MM.1S (cell line): ENCODE measurements at regions not wholly inside any gene's neighbourhood (a gene's known extent, or its start where the extent isn't known, plus 50 kb on each side); places are given as distances from the start of the nearest gene placed in this dataset.
A peak's percentile ranks its signal among the peaks of the same experiment; 100 is the strongest.

Experiments used
- DNase-seq: peaks from one replicate; pipeline ENCODE4 v3.0.0-alpha.2; 2015
- H2AFZ ChIP-seq: fragments of 300-600 bp; sonication (generic); 2 replicates; pipeline ENCODE4 v1.6.0; 2016; ENCODE audit warnings: antibody characterized with exemption, low read length
- H3F3A ChIP-seq: fragments of 300-600 bp; sonication (generic); 2 replicates; pipeline ENCODE4 v1.6.1; 2016; ENCODE audit warnings: mild to moderate bottlenecking, antibody characterized with exemption, low read length, moderate library complexity, mixed read lengths; ENCODE audit not compliant: insufficient read depth
- H3K27ac ChIP-seq: fragments of 300-600 bp; sonication (generic); 2 replicates; pipeline ENCODE4 v1.5.1; 2016; ENCODE audit warnings: mild to moderate bottlenecking, low read length
- H3K27me3 ChIP-seq: fragments of 300-600 bp; sonication (generic); replicated peaks from 2 replicates; pipeline ENCODE4 v1.6.0; 2016; ENCODE audit warnings: low read length; ENCODE audit not compliant: insufficient read depth
- H3K36me3 ChIP-seq: fragments of 300-600 bp; sonication (generic); replicated peaks from 2 replicates; pipeline ENCODE4 v1.6.1; 2016; ENCODE audit warnings: mild to moderate bottlenecking, low read length, mixed read lengths; ENCODE audit not compliant: insufficient read depth
- H3K4me1 ChIP-seq: fragments of 300-600 bp; sonication (generic); 2 replicates; pipeline ENCODE4 v1.6.1; 2016; ENCODE audit warnings: low read length, mixed read lengths
- H3K4me2 ChIP-seq: fragments of 300-600 bp; sonication (generic); 2 replicates; pipeline ENCODE4 v1.6.0; 2016; ENCODE audit warnings: low read depth, low read length
- H3K4me3 ChIP-seq: fragments of 300-600 bp; sonication (generic); 2 replicates; pipeline ENCODE4 v1.5.1; 2016; ENCODE audit warnings: low read length, mixed read lengths
- H3K79me2 ChIP-seq: fragments of 300-600 bp; sonication (generic); 2 replicates; pipeline ENCODE4 v1.6.1; 2016; ENCODE audit warnings: mixed run types, low read length, mixed read lengths
- H3K9ac ChIP-seq: fragments of 300-600 bp; sonication (generic); 2 replicates; pipeline ENCODE4 v1.6.1; 2016; ENCODE audit warnings: low read length, mixed read lengths
- H3K9me2 ChIP-seq: fragments of 300-600 bp; sonication (generic); replicated peaks from 2 replicates; pipeline ENCODE4 v1.6.1; 2016; ENCODE audit warnings: mild to moderate bottlenecking, low read length, mixed read lengths; ENCODE audit not compliant: insufficient read depth
- H3K9me3 ChIP-seq: fragments of 300-600 bp; sonication (generic); replicated peaks from 2 replicates; pipeline ENCODE4 v1.6.1; 2016; ENCODE audit warnings: mild to moderate bottlenecking, low read length, mixed read lengths; ENCODE audit not compliant: insufficient read depth
- H4K20me1 ChIP-seq: fragments of 300-600 bp; sonication (generic); 2 replicates; pipeline ENCODE4 v1.6.1; 2016; ENCODE audit warnings: mild to moderate bottlenecking, low read length, moderate library complexity, mixed read lengths; ENCODE audit not compliant: insufficient read depth
- EZH2 ChIP-seq: fragments of 300-600 bp; sonication (generic); optimal IDR thresholded peaks from 2 replicates; pipeline ENCODE3; 2017; ENCODE audit warnings: low read depth, mild to moderate bottlenecking, antibody characterized with exemption, low read length, mixed read lengths
- EZH2phosphoT487 ChIP-seq: fragments of 300-600 bp; sonication (generic); IDR thresholded peaks from 2 replicates; pipeline ENCODE4 v1.6.1; 2018; ENCODE audit warnings: antibody characterized with exemption, low read length
- TF ChIP-seq, protein P1 (sequence below): fragments of 300-600 bp; sonication (generic); IDR thresholded peaks from 2 replicates; pipeline ENCODE4 v1.5.1; 2016; ENCODE audit warnings: antibody characterized with exemption, low read length, mixed read lengths

DNA sequence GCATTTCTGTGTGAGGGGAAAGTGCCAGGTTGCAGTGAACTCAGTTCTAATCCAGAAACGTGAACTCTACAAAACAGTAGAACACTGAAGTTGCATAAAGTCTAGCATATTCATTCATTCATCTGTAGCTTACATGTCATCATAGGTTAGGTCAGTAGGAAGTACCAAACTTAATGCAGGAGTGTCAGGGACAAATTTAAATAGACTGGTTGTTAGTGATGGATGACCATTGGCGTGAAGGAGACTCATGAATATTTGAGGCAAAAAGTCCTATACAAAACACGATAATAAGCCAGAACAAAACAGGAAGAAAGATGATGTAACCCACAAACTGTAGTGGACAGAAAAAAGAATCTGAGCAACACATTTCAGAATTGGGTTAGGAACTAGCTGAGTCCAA lies 592.8 kb upstream of the PCDH10 start:
- H3K9ac ChIP-seq = no peak overlapping the region
- no peaks in the 10 kb centered on the region for H3K27me3 ChIP-seq
- TF ChIP-seq EZH2 = no peak
- TF ChIP-seq, protein P1, sequence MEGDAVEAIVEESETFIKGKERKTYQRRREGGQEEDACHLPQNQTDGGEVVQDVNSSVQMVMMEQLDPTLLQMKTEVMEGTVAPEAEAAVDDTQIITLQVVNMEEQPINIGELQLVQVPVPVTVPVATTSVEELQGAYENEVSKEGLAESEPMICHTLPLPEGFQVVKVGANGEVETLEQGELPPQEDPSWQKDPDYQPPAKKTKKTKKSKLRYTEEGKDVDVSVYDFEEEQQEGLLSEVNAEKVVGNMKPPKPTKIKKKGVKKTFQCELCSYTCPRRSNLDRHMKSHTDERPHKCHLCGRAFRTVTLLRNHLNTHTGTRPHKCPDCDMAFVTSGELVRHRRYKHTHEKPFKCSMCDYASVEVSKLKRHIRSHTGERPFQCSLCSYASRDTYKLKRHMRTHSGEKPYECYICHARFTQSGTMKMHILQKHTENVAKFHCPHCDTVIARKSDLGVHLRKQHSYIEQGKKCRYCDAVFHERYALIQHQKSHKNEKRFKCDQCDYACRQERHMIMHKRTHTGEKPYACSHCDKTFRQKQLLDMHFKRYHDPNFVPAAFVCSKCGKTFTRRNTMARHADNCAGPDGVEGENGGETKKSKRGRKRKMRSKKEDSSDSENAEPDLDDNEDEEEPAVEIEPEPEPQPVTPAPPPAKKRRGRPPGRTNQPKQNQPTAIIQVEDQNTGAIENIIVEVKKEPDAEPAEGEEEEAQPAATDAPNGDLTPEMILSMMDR = no peak
- TF ChIP-seq EZH2phosphoT487 = no peak
- H2AFZ ChIP-seq = no peak overlapping the region
- H3K27ac ChIP-seq = no peak overlapping the region
- no peaks in the 10 kb centered on the region for H3K9me3 ChIP-seq
- H3K9me2 ChIP-seq = no peaks in the 10 kb centered on the region
- no peaks in the 10 kb centered on the region for H3K36me3 ChIP-seq
- no peaks in the 10 kb centered on the region for H3K79me2 ChIP-seq
- H3K4me3 ChIP-seq = no peak overlapping the region
- H3K4me1 ChIP-seq = no peaks in the 10 kb centered on the region
- no peak overlapping the region for H3K4me2 ChIP-seq
- no peak for DNase-seq
- H4K20me1 ChIP-seq = no peaks in the 10 kb centered on the region
- H3F3A ChIP-seq = no peaks in the 10 kb centered on the region

DNA sequence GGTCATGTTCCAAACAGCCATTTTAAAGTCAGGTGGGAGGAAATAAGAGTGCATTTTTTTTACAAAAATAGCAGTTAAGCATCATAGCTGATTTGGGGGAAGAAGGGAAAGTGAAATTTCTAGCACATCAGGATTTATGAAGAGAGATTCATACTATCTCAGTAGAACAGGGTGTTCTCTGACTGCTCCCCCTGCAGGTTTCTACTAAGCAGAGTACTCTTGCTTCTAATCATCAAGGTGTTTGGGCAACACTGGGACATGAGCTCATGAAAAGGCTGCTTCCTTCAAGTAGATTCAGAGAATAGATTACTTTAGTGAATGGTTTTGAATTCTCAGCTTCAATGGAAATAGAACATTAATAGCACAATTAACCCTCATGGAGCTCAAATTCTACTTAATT lies 591.4 kb upstream of the PCDH10 start:
- no peaks in the 10 kb centered on the region for H3K79me2 ChIP-seq
- H3K9ac ChIP-seq = no peak overlapping the region
- no peaks in the 10 kb centered on the region for H3F3A ChIP-seq
- TF ChIP-seq EZH2 = no peak
- no peak for TF ChIP-seq EZH2phosphoT487
- TF ChIP-seq, protein P1 = peak; percentile 21
- no peak overlapping the region for H3K4me3 ChIP-seq
- H2AFZ ChIP-seq = no peak overlapping the region
- no peak overlapping the region for H3K4me2 ChIP-seq
- H3K27me3 ChIP-seq = no peaks in the 10 kb centered on the region
- H3K9me2 ChIP-seq = no peaks in the 10 kb centered on the region
- H3K9me3 ChIP-seq = no peaks in the 10 kb centered on the region
- no peaks in the 10 kb centered on the region for H3K36me3 ChIP-seq
- DNase-seq = peak; percentile 26
- no peak overlapping the region for H3K27ac ChIP-seq
- no peaks in the 10 kb centered on the region for H3K4me1 ChIP-seq
- H4K20me1 ChIP-seq = no peaks in the 10 kb centered on the region

DNA sequence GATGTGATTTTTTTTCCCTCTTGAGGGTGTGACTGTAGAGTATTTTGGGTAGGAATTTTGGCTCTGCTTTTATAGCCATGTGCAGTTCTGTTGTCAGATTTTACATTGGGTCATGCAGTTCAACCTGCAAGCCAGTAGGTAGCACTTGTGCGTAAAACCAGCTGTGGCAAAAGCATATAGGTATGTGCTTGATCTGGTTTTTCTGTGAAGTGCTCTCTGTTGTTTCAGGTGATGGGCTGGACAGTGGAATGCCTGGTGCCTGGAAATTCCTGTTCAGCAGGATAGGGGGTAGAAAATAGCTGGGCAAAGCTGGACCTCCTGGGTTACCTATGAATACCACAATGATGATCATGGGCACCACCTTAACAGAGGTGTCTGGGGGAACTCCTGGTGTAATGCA lies 584.2 kb upstream of the PCDH10 start:
- Histone ChIP-seq H3K36me3 (no peaks in the 10 kb centered on the region), H3K4me1 (no peaks in the 10 kb centered on the region), H3K27ac (no peak overlapping the region), H3K27me3 (no peaks in the 10 kb centered on the region), H3K4me3 (no peak overlapping the region), H3K9ac (no peak overlapping the region), H3F3A (no peaks in the 10 kb centered on the region), H3K9me3 (no peaks in the 10 kb centered on the region), H4K20me1 (no peaks in the 10 kb centered on the region), H3K4me2 (no peak overlapping the region), H3K79me2 (no peaks in the 10 kb centered on the region), H2AFZ (no peak overlapping the region), H3K9me2 (no peaks in the 10 kb centered on the region)
- no peak for DNase-seq
- TF ChIP-seq EZH2phosphoT487 = no peak
- TF ChIP-seq, protein P1 = no peak
- no peak for TF ChIP-seq EZH2
